Heart right ventricle (tissue), 16 donors: ENCODE measurements at regions not wholly inside any gene's neighbourhood (a gene's known extent, or its start where the extent isn't known, plus 50 kb on each side); places are given as distances from the start of the nearest gene placed in this dataset.
A peak's percentile ranks its signal among the peaks of the same experiment; 100 is the strongest.
"Not testable (repeated sequence)": the region's sequence is repeated elsewhere in the genome, so short reads cannot be mapped to it uniquely, and the experiment has no call there.

ENCODE experiments used
- ATAC-seq, 8 donors: fragments of 200-7000 bp; cut with Tn5 transposase; one replicate each; pipeline ENCODE4 v1.9.1; 2020; ENCODE audit warnings: mild to moderate bottlenecking in 8 of 8, moderate library complexity in 8 of 8, moderate number of reproducible peaks in 1 of 8
- DNase-seq, 2 donors: peaks; one replicate each; pipeline ENCODE4 v3.0.0-alpha.2; 2020
- H3K27ac ChIP-seq, 10 donors: fragments of 200-600 bp; sonication (generic) in 2 of 10; one replicate each; pipeline versions ENCODE4 v1.5.0 to v1.8.0; 2020 to 2022; ENCODE audit warnings: mild to moderate bottlenecking in 3 of 10
- H3K27me3 ChIP-seq, 7 donors: fragments of 200-600 bp; one replicate each; pipeline ENCODE4 v1.8.0; 2021 to 2022; ENCODE audit warnings: mild to moderate bottlenecking in 2 of 7
- H3K36me3 ChIP-seq, 9 donors: fragments of 200-600 bp; sonication (generic) in 1 of 9; one replicate each; pipeline versions ENCODE4 v1.5.0 to v1.8.0; 2020 to 2022; ENCODE audit warnings: mild to moderate bottlenecking in 2 of 9
- H3K4me1 ChIP-seq, 9 donors: fragments of 200-600 bp; sonication (generic) in 1 of 9; one replicate each; pipeline versions ENCODE4 v1.5.0 to v1.8.0; 2020 to 2022; ENCODE audit warnings: mild to moderate bottlenecking in 4 of 9
- H3K4me3 ChIP-seq, 10 donors: fragments of 200-600 bp; sonication (generic) in 2 of 10; one replicate each; pipeline versions ENCODE4 v1.5.0 to v1.8.0; 2020 to 2022; ENCODE audit warnings: mild to moderate bottlenecking in 7 of 10, moderate library complexity in 2 of 10
- H3K9me3 ChIP-seq, 11 donors: fragments of 200-600 bp in 10 of 11; sonication (generic) in 2 of 11; one replicate each; pipeline versions ENCODE4 v1.5.0 to v1.8.0; 2013 to 2022; ENCODE audit warnings: mild to moderate bottlenecking in 2 of 11, control low read depth in 1 of 11, moderate library complexity in 1 of 11
- WGBS, 2 donors: extraction: QIAGEN DNeasy Blood & Tissue Kit; methylation state at CpG; one replicate each; pipeline ENCODE4 v1.1.7; 2013; ENCODE audit warnings: inconsistent platforms in 1 of 2; 5-methylcytosine and 5-hydroxymethylcytosine counted together
- intact Hi-C, 10 donors: fragments of 100-400 bp; cut with DNase I; formaldehyde crosslinking; loops; one replicate each; pipeline versions ENCODE4 v1.11.1 to v1.14.2; 2022
- TF ChIP-seq, protein P1 (sequence below), 9 donors: fragments of 200-600 bp; sonication (generic) in 2 of 9; IDR thresholded peaks; one replicate each; pipeline versions ENCODE4 v1.5.0 to v1.8.0; 2021 to 2022; ENCODE audit warnings: antibody characterized with exemption in 9 of 9, mild to moderate bottlenecking in 5 of 9, moderate library complexity in 1 of 9
- donor health status: Arrhythmogenic right ventricular cardiomyopathy.
- donor health status: ischemic (EF 13 %, LVEDD 7.1; RV severe dilation, severe dysfunction).
- donor health status: healthy with polysubstance abuse.
- donor health status: DM: no; HTN: yes; CAD: no.
- donor health status: DM: no; HTN: no; CAD: no.
- donor health status: ischemic (EF 25% LVEDD 6.9; RV normal size, moderate dysfunction).
- donor health status: ischemic (EF 25% LVEDD 5.7; RV mildly dilated, moderate dysfunction).
- donor health status: healthy.
- donor health status: DM: yes; HTN: yes; CAD: no.
- donor health status: Ischemic cardiomyopathy.
- donor health status: ischemic (EF 35%, LVEDD 5.7; RV mildly dilated, moderate dysfunction).
- donor health status: nonischemic (EF 11% LVEDD 7.7; RV severe dilation, severe dysfunction).
- donor health status: DM: yes; HTN: yes; CAD: no.
- donor health status: PGD.
- donor health status: ischemic (EF 29% LVEDD 5.4; RV normal size, mild dysfunction).
- donor health status: nonischemic (EF 23%, LVEDD 6.1; RV moderate dilation, normal function).

DNA sequence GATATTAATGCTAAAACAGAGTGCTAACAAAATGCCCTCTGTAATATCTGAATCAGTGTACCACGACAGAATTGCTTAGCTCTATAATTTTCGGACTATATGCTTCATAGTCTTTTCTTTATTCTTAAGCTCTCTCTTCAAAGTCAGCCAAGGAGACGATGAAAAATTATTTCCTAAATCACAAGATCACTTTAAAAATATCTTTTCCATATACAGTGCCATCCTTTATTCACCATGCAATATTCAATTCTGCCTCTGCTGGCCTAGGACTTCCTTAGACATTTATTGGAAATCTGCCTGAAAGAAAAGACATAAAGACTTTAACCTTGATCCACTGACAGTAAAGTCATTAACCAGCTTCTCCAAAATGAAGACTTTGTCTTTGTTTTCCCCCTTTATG, 238.9 kb upstream of the BTG1 start:
- 74 to 97% methylated on average over 3 of the region's 3 CpGs for WGBS, 2 donors
- peaks cover 0 to 6% (median 0%) of the 10 kb centered on the region in 9 donors for H3K4me1 ChIP-seq
- H3K27ac ChIP-seq = no peak overlapping the region
- H3K4me3 ChIP-seq = no peak overlapping the region
- DNase-seq (no peak), ATAC-seq (no peak)
- TF ChIP-seq, protein P1, sequence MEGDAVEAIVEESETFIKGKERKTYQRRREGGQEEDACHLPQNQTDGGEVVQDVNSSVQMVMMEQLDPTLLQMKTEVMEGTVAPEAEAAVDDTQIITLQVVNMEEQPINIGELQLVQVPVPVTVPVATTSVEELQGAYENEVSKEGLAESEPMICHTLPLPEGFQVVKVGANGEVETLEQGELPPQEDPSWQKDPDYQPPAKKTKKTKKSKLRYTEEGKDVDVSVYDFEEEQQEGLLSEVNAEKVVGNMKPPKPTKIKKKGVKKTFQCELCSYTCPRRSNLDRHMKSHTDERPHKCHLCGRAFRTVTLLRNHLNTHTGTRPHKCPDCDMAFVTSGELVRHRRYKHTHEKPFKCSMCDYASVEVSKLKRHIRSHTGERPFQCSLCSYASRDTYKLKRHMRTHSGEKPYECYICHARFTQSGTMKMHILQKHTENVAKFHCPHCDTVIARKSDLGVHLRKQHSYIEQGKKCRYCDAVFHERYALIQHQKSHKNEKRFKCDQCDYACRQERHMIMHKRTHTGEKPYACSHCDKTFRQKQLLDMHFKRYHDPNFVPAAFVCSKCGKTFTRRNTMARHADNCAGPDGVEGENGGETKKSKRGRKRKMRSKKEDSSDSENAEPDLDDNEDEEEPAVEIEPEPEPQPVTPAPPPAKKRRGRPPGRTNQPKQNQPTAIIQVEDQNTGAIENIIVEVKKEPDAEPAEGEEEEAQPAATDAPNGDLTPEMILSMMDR (IDR thresholded peaks at IDR 0.05) = no peak
- H3K9me3 ChIP-seq = peaks cover 0 to 20% (median 9%) of the 10 kb centered on the region in 11 donors
- intact Hi-C loops = no loop called here
- no peaks in the 10 kb centered on the region for H3K27me3 ChIP-seq
- H3K36me3 ChIP-seq = no peaks in the 10 kb centered on the region

DNA sequence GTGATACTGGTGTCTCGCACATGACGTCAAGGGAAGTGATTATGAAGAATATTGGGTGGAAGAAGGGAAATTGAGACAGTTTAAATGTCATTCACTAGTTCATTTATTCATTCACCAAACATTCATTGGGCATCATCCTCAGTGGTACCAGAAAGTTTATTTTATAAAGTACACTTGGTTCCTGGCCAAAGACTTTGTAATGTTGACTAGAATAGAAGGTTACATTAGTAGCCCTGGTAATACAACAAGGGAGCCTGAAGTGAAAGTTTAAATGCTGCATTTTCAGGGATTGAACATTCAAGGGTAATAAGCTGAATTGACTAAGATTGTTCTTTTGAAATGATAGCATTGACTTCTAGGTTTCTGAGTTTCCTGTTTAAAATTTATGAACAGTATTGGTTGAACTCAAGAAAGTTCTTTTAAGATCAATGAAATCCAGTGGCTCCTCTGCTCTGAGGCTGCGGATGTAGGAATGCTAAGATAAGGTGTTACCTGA, 236.8 kb upstream of the BTG1 start:
- WGBS, 2 donors = 91 to 96% methylated on average over 3 of the region's 3 CpGs
- Histone ChIP-seq H3K9me3 (peaks cover 0 to 13% (median 6%) of the 10 kb centered on the region in 11 donors), H3K27me3 (no peaks in the 10 kb centered on the region), H3K4me3 (no peak overlapping the region), H3K27ac (no peak overlapping the region), H3K36me3 (no peaks in the 10 kb centered on the region), H3K4me1 (peaks cover 0 to 5% (median 0%) of the 10 kb centered on the region in 9 donors)
- TF ChIP-seq, protein P1 (IDR thresholded peaks at IDR 0.05) = no peak
- no peak for DNase-seq
- intact Hi-C loops = no loop called here
- ATAC-seq = peak in 2 of 8 donors; percentile 70 to 71

DNA sequence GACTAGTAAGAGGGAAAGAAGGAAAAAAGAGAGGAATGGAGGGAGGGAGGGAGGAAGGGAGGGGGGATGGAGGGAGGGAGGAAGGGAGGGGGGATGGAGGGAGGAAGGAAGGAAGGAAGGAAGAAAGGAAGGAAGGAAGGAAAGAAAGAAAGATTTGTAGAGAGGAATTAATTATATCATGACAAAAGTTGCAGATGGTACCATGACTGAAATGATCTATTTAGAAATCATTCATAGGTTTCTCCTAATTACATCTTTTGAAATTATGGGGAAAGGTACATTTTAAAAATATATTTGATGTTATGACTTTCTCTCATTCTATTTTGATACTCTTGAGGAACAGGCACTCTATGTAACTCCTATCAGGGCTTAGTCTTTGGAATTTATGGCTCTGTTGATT, 236.2 kb upstream of the BTG1 start:
- Histone ChIP-seq H3K27me3 (no peaks in the 10 kb centered on the region), H3K4me1 (peaks cover 0 to 5% (median 0%) of the 10 kb centered on the region in 9 donors), H3K4me3 (no peak overlapping the region), H3K27ac (no peak overlapping the region), H3K9me3 (peaks cover 0 to 7% (median 1%) of the 10 kb centered on the region in 11 donors), H3K36me3 (no peaks in the 10 kb centered on the region)
- ATAC-seq (no peak), DNase-seq (no peak)
- TF ChIP-seq, protein P1 (IDR thresholded peaks at IDR 0.05) = no peak
- intact Hi-C loops = no loop called here

DNA sequence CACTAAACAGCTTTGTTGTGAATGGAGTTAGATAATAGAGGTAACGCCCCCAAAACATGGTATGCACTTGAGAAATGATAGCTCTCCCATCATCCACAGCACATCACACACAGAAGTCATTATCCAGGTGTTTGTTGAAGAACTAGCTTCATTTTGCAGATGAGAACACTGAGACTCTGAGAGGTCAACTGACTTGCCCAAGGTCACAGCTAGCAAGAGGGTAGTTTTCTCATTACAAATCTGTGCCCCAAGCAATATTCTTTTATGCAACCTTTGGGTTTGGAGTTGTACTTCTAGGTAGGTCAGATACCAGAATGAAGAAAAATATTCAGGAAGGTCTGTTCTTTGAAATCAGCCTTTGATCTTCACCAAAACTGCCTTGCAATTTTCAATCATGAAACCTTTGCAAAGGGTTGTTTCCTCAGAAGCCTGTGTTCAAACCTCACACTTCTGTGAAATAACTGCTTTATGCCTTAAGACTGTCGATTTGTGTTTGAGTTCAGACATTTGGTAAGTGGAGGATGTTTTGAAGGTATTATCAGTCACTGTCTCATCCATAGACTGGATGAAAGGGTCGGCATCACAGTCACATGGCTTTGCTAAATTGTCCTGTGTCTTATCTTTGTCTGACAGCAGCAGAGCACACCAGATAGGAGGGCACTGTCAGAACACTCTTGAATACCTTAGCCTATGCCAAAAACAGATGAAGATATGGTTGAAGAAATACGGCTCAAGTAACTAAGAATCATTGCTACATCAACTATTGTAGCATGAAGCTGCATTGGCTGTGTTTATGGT, 233.2 kb upstream of the BTG1 start:
- Histone ChIP-seq H3K4me1 (peaks cover 0 to 5% (median 0%) of the 10 kb centered on the region in 9 donors), H3K27me3 (no peaks in the 10 kb centered on the region), H3K4me3 (no peak overlapping the region), H3K9me3 (no peaks in the 10 kb centered on the region), H3K27ac (no peak overlapping the region), H3K36me3 (no peaks in the 10 kb centered on the region)
- WGBS, 2 donors = 60 to 66% methylated on average over 4 of the region's 4 CpGs
- DNase-seq (no peak), ATAC-seq (peak in 1 of 8 donors; percentile 26)
- TF ChIP-seq, protein P1 (IDR thresholded peaks at IDR 0.05) = no peak
- intact Hi-C loops = no loop called here

DNA sequence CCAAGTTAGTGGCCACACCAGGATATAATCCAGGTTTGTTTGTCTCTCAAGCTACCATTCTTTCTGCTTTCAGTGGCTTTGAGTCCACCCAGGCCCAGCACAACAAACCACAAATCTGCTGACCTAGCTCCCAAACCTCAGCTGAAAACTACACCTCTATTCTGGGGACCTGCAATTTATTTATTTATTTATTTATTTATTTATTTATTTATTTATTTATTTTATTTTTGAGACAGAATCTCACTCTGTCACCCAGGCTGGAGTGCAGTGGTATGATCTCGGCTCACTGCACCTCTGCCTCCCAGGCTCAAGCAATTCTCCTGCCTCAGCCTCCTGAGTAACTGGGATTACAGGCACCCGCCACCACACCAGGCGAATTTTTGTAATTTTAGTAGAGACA, 229.9 kb upstream of the BTG1 start:
- H3K9me3 ChIP-seq, H3K27ac ChIP-seq, intact Hi-C loops, H3K27me3 ChIP-seq, DNase-seq, H3K4me3 ChIP-seq, H3K4me1 ChIP-seq, H3K36me3 ChIP-seq, ATAC-seq: not testable (repeated sequence)
- WGBS, 2 donors = 99 to 100% methylated on average over 3 of the region's 3 CpGs
